ENCODE measurements at regions not wholly inside any gene's neighbourhood (a gene's known extent, or its start where the extent isn't known, plus 50 kb on each side); places are given as distances from the start of the nearest gene placed in this dataset.

- Histone ChIP-seq H3K4me3 (no peak overlapping the region), H2AFZ (no peak overlapping the region), H3K9me2 (ENCODE audit: insufficient read depth) (no peaks in the 10 kb centered on the region; the same call in 1 of the 2 replicates), H3K27me3 (ENCODE audit: insufficient read depth) (no peaks in the 10 kb centered on the region), H4K20me1 (replicated peaks; ENCODE audit: insufficient read depth) (no peaks in the 10 kb centered on the region), H3K36me3 (ENCODE audit: insufficient read depth) (no peaks in the 10 kb centered on the region), H3K27ac (ENCODE audit: low read depth) (no peak overlapping the region), H3K4me2 (no peak overlapping the region), H3K79me2 (replicated peaks; ENCODE audit: insufficient read depth) (no peaks in the 10 kb centered on the region), H3F3A (replicated peaks; ENCODE audit: low read depth) (no peaks in the 10 kb centered on the region), H3K4me1 (ENCODE audit: insufficient read depth) (no peaks in the 10 kb centered on the region)
- ATAC-seq (no peak), DNase-seq (ENCODE audit: low spot score) (no peak)
- Mint-ChIP-seq H3K27me3 (ENCODE audit: insufficient read depth, low read depth, poor library complexity) (no peaks in the 10 kb centered on the region), H3K4me1 (no peaks in the 10 kb centered on the region), H3K36me3 (ENCODE audit: low read depth) (no peaks in the 10 kb centered on the region; the same call in 2 of the 3 replicates), H3K27ac (no peak overlapping the region), H3K4me3 (no peak overlapping the region), H3K9me3 (no peaks in the 10 kb centered on the region; the same call in 2 of the 3 replicates)
- TF ChIP-seq, protein P1, sequence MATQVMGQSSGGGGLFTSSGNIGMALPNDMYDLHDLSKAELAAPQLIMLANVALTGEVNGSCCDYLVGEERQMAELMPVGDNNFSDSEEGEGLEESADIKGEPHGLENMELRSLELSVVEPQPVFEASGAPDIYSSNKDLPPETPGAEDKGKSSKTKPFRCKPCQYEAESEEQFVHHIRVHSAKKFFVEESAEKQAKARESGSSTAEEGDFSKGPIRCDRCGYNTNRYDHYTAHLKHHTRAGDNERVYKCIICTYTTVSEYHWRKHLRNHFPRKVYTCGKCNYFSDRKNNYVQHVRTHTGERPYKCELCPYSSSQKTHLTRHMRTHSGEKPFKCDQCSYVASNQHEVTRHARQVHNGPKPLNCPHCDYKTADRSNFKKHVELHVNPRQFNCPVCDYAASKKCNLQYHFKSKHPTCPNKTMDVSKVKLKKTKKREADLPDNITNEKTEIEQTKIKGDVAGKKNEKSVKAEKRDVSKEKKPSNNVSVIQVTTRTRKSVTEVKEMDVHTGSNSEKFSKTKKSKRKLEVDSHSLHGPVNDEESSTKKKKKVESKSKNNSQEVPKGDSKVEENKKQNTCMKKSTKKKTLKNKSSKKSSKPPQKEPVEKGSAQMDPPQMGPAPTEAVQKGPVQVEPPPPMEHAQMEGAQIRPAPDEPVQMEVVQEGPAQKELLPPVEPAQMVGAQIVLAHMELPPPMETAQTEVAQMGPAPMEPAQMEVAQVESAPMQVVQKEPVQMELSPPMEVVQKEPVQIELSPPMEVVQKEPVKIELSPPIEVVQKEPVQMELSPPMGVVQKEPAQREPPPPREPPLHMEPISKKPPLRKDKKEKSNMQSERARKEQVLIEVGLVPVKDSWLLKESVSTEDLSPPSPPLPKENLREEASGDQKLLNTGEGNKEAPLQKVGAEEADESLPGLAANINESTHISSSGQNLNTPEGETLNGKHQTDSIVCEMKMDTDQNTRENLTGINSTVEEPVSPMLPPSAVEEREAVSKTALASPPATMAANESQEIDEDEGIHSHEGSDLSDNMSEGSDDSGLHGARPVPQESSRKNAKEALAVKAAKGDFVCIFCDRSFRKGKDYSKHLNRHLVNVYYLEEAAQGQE (IDR thresholded peaks at IDR 0.05; ENCODE audit: unreplicated experiment): no peak
Measured at GRCh38 chr17:53253956-53254597, 568.6 kb upstream of the KIF2B start.

GRCh38 chr17:53249036-53249435, 573.7 kb upstream of the KIF2B start:
- Mint-ChIP-seq H3K4me3 (no peak overlapping the region), H3K36me3 (ENCODE audit: low read depth) (no peaks in the 10 kb centered on the region; the same call in 2 of the 3 replicates), H3K9me3 (no peaks in the 10 kb centered on the region; the same call in 2 of the 3 replicates), H3K27ac (no peak overlapping the region), H3K4me1 (no peaks in the 10 kb centered on the region), H3K27me3 (ENCODE audit: insufficient read depth, low read depth, poor library complexity) (no peaks in the 10 kb centered on the region)
- H3K27me3 ChIP-seq (ENCODE audit: insufficient read depth): no peaks in the 10 kb centered on the region
- H3F3A ChIP-seq (replicated peaks; ENCODE audit: low read depth): no peaks in the 10 kb centered on the region
- H3K4me3 ChIP-seq: no peak overlapping the region
- no peak overlapping the region for H3K4me2 ChIP-seq
- H3K4me1 ChIP-seq (ENCODE audit: insufficient read depth): no peaks in the 10 kb centered on the region
- DNase-seq (ENCODE audit: low spot score): no peak
- H2AFZ ChIP-seq: no peak overlapping the region
- H3K27ac ChIP-seq (ENCODE audit: low read depth): no peak overlapping the region
- H3K36me3 ChIP-seq (ENCODE audit: insufficient read depth): no peaks in the 10 kb centered on the region
- no peaks in the 10 kb centered on the region for H3K79me2 ChIP-seq (replicated peaks; ENCODE audit: insufficient read depth)
- H3K9me2 ChIP-seq (ENCODE audit: insufficient read depth): no peaks in the 10 kb centered on the region
- no peak for ATAC-seq
- H4K20me1 ChIP-seq (replicated peaks; ENCODE audit: insufficient read depth): no peaks in the 10 kb centered on the region
- TF ChIP-seq EZH2 (IDR thresholded peaks at IDR 0.05; ENCODE audit: low read depth, unreplicated experiment): no peak
- TF ChIP-seq STAT1 (IDR thresholded peaks at IDR 0.05; ENCODE audit: unreplicated experiment): no peak
- no peak for TF ChIP-seq ZNF331 (CRISPR knock-in tag; IDR thresholded peaks at IDR 0.05; ENCODE audit: low read depth)
- no peak for TF ChIP-seq POLR2AphosphoS5 (IDR thresholded peaks at IDR 0.05; ENCODE audit: low read depth)
- no peak for TF ChIP-seq ZNF462 (CRISPR knock-in tag; IDR thresholded peaks at IDR 0.05)
- TF ChIP-seq, protein P1 (IDR thresholded peaks at IDR 0.05; ENCODE audit: unreplicated experiment): no peak
- TF ChIP-seq ZNF114 (CRISPR knock-in tag; IDR thresholded peaks at IDR 0.05): no peak
- no peak for TF ChIP-seq NANOG (IDR thresholded peaks at IDR 0.05; ENCODE audit: borderline replicate concordance)

Data from GM23338 (cell line).